HepG2 (cell line): ENCODE measurements at regions not wholly inside any gene's neighbourhood (a gene's known extent, or its start where the extent isn't known, plus 50 kb on each side); places are given as distances from the start of the nearest gene placed in this dataset.

Source experiments
- JUNB ChIP-seq: sonication (generic); formaldehyde crosslinking; IDR thresholded peaks from 2 replicates; pipeline ENCODE4 v1.8.0; 2022; ENCODE audit warnings: missing genetic modification reagents, mild to moderate bottlenecking, borderline replicate concordance
- NFATC3 ChIP-seq: sonication (generic); formaldehyde crosslinking; IDR thresholded peaks from 2 replicates; pipeline ENCODE4 v1.5.1; 2020; ENCODE audit warnings: mild to moderate bottlenecking, missing genetic modification reagents
- NR3C1 ChIP-seq: sonication (generic); formaldehyde crosslinking; IDR thresholded peaks from 2 replicates; pipeline ENCODE4 v1.4.0; 2020; ENCODE audit warnings: missing genetic modification reagents
- RAD21 ChIP-seq: fragments of 450-650 bp; formaldehyde crosslinking; IDR thresholded peaks from 2 replicates; pipeline ENCODE4 v1.5.0; 2020; ENCODE audit warnings: mild to moderate bottlenecking
- RBFOX2 ChIP-seq: fragments of 200-400 bp; formaldehyde crosslinking; IDR thresholded peaks from 2 replicates; pipeline ENCODE4 v1.6.1; 2017; ENCODE audit warnings: low read depth, mild to moderate bottlenecking, low read length
- TAF1 ChIP-seq: sonication (generic); formaldehyde crosslinking; IDR thresholded peaks from 2 replicates; pipeline ENCODE4 v1.4.0; 2020; ENCODE audit warnings: missing genetic modification reagents
- ZBTB33 ChIP-seq: sonication (generic); formaldehyde crosslinking; IDR thresholded peaks from 2 replicates; pipeline ENCODE4 v1.4.0; 2020; ENCODE audit warnings: missing genetic modification reagents

GRCh38 chr2:147293991-147294824 is 550.6 kb upstream of the ACVR2A start:
- TF ChIP-seq NFATC3 (CRISPR knock-in tag) (no peak), NR3C1 (no peak), ZBTB33 (CRISPR knock-in tag) (no peak), JUNB (no peak), RAD21 (CRISPR knock-in tag) (no peak), TAF1 (no peak), RBFOX2 (no peak)
